ENCODE measurements at regions not wholly inside any gene's neighbourhood (a gene's known extent, or its start where the extent isn't known, plus 50 kb on each side); places are given as distances from the start of the nearest gene placed in this dataset.

DNA sequence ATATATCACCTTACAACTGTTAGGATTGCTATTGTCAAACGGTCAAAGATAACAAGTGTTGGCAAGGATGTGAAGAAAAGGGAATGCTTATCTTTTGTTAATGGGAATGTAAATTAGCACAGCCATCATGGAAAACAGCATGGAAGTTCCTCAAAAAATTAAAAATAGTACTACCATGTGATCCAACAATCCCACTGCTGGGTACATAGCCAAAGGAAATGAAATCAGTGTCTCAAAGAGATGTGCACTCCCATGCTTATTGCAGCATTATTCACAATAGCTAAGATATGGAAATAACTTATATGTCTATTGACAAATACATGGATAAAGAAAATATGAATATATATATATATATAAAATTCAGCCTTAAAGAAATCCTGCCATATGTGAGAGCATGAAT lies 274.6 kb downstream of the EDEM1 start:
- Mint-ChIP-seq H3K27ac (ENCODE audit: unreplicated experiment) (no peak overlapping the region), H3K4me3 (ENCODE audit: unreplicated experiment) (no peak overlapping the region), H3K9me3 (ENCODE audit: unreplicated experiment) (no peaks in the 10 kb centered on the region), H3K27me3 (ENCODE audit: unreplicated experiment) (no peaks in the 10 kb centered on the region), H3K36me3 (ENCODE audit: unreplicated experiment) (no peaks in the 10 kb centered on the region), H3K4me1 (ENCODE audit: unreplicated experiment) (no peaks in the 10 kb centered on the region)
- no peak for DNase-seq (ENCODE audit: extremely low spot score, unreplicated experiment)
- TF ChIP-seq, protein P1, sequence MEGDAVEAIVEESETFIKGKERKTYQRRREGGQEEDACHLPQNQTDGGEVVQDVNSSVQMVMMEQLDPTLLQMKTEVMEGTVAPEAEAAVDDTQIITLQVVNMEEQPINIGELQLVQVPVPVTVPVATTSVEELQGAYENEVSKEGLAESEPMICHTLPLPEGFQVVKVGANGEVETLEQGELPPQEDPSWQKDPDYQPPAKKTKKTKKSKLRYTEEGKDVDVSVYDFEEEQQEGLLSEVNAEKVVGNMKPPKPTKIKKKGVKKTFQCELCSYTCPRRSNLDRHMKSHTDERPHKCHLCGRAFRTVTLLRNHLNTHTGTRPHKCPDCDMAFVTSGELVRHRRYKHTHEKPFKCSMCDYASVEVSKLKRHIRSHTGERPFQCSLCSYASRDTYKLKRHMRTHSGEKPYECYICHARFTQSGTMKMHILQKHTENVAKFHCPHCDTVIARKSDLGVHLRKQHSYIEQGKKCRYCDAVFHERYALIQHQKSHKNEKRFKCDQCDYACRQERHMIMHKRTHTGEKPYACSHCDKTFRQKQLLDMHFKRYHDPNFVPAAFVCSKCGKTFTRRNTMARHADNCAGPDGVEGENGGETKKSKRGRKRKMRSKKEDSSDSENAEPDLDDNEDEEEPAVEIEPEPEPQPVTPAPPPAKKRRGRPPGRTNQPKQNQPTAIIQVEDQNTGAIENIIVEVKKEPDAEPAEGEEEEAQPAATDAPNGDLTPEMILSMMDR (IDR thresholded peaks at IDR 0.05), result no peak

DNA sequence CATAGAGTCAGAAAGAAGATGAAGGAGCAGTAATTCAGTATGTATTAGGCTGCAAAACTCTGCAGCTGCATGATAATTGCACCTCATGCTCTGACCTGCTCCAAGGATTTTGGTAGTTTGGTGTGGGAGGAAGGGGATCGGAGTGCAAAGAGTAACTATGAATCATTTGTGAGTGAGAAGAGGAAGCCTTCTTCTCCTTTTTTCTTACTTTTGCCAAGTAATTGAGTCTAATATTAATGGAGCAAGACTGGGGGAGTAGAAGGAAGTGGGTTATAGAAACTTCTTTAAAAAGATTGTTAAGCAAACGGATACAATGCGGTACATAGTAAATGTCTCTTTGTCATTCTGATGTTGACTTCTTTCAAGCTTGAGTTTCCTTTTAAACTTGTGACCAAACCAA lies 276.5 kb downstream of the EDEM1 start:
- H3K4me3 Mint-ChIP-seq (ENCODE audit: unreplicated experiment), result no peak overlapping the region
- H3K4me1 Mint-ChIP-seq (ENCODE audit: unreplicated experiment), result no peaks in the 10 kb centered on the region
- H3K36me3 Mint-ChIP-seq (ENCODE audit: unreplicated experiment), result no peaks in the 10 kb centered on the region
- DNase-seq (ENCODE audit: extremely low spot score, unreplicated experiment), result no peak
- H3K27me3 Mint-ChIP-seq (ENCODE audit: unreplicated experiment), result no peaks in the 10 kb centered on the region
- H3K27ac Mint-ChIP-seq (ENCODE audit: unreplicated experiment), result no peak overlapping the region
- TF ChIP-seq, protein P1 (IDR thresholded peaks at IDR 0.05), result no peak
- no peaks in the 10 kb centered on the region for H3K9me3 Mint-ChIP-seq (ENCODE audit: unreplicated experiment)

- no peaks in the 10 kb centered on the region for H3K27me3 Mint-ChIP-seq (ENCODE audit: unreplicated experiment)
- no peaks in the 10 kb centered on the region for H3K4me1 Mint-ChIP-seq (ENCODE audit: unreplicated experiment)
- H3K4me3 Mint-ChIP-seq (ENCODE audit: unreplicated experiment), result no peak overlapping the region
Measured at GRCh38 chr3:5464649-5465048, 277.1 kb downstream of the EDEM1 start.

GRCh38 chr3:5465183-5465582 lies 277.7 kb downstream of the EDEM1 start:
- TF ChIP-seq, protein P1 (IDR thresholded peaks at IDR 0.05), result no peak
- H3K27me3 Mint-ChIP-seq (ENCODE audit: unreplicated experiment), result no peaks in the 10 kb centered on the region
- H3K27ac Mint-ChIP-seq (ENCODE audit: unreplicated experiment), result no peak overlapping the region
- H3K4me3 Mint-ChIP-seq (ENCODE audit: unreplicated experiment), result no peak overlapping the region
- DNase-seq (ENCODE audit: extremely low spot score, unreplicated experiment), result no peak
- H3K4me1 Mint-ChIP-seq (ENCODE audit: unreplicated experiment), result no peaks in the 10 kb centered on the region
- no peaks in the 10 kb centered on the region for H3K36me3 Mint-ChIP-seq (ENCODE audit: unreplicated experiment)
- H3K9me3 Mint-ChIP-seq (ENCODE audit: unreplicated experiment), result no peaks in the 10 kb centered on the region

More at GRCh38 chr3:5464649-5465048, 277.1 kb downstream of the EDEM1 start:
- no peak for DNase-seq (ENCODE audit: extremely low spot score, unreplicated experiment)
- Mint-ChIP-seq H3K27ac (ENCODE audit: unreplicated experiment) (no peak overlapping the region), H3K36me3 (ENCODE audit: unreplicated experiment) (no peaks in the 10 kb centered on the region), H3K9me3 (ENCODE audit: unreplicated experiment) (no peaks in the 10 kb centered on the region)
- TF ChIP-seq, protein P1 (IDR thresholded peaks at IDR 0.05), result no peak

GRCh38 chr3:5466065-5466464 lies 278.6 kb downstream of the EDEM1 start:
- no peaks in the 10 kb centered on the region for H3K4me1 Mint-ChIP-seq (ENCODE audit: unreplicated experiment)
- no peaks in the 10 kb centered on the region for H3K27me3 Mint-ChIP-seq (ENCODE audit: unreplicated experiment)
- no peaks in the 10 kb centered on the region for H3K9me3 Mint-ChIP-seq (ENCODE audit: unreplicated experiment)
- H3K36me3 Mint-ChIP-seq (ENCODE audit: unreplicated experiment), result no peaks in the 10 kb centered on the region
- H3K4me3 Mint-ChIP-seq (ENCODE audit: unreplicated experiment), result no peak overlapping the region
- no peak overlapping the region for H3K27ac Mint-ChIP-seq (ENCODE audit: unreplicated experiment)
- TF ChIP-seq, protein P1 (IDR thresholded peaks at IDR 0.05), result no peak
- DNase-seq (ENCODE audit: extremely low spot score, unreplicated experiment), result no peak

Data from osteocyte (in vitro differentiated cells).